Testis (tissue), 2 donors: ENCODE measurements at regions not wholly inside any gene's neighbourhood (a gene's known extent, or its start where the extent isn't known, plus 50 kb on each side); places are given as distances from the start of the nearest gene placed in this dataset.

ENCODE experiments used
- CTCF ChIP-seq, 3 experiments: fragments of 450-650 bp in 2 of 3; fragments of 200-600 bp in 1 of 3; sonication (generic) in 1 of 3; IDR thresholded peaks; one replicate each; pipeline ENCODE4 v1.5.1; 2016 to 2019; ENCODE audit warnings: antibody characterized with exemption in 3 of 3, mild to moderate bottlenecking in 2 of 3, moderate library complexity in 1 of 3
- POLR2A ChIP-seq: fragments of 450-650 bp; IDR thresholded peaks from one replicate; pipeline ENCODE4 v1.6.1; 2017; ENCODE audit warnings: antibody characterized with exemption, mild to moderate bottlenecking, moderate library complexity

DNA sequence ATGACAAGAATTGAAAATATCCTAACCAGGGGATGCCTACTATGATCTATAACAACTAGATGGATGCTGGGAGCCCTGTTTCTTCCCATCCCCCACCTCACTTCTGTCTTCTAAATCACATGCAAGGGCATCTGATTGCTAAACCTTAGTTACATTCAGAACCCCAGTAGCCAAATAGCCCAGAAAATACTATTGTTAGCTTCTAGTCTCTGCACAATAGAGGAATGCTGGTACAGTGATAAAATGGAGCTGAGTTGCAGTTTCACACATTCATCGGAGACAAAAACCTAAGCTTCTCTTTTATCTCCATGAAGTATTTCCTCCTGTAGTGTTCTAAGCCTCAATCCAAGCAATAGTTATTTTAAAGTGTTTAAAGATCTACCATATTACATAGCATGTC lies 942.9 kb downstream of the RPS29 start:
- TF ChIP-seq CTCF (IDR thresholded peaks at IDR 0.05) (no peak), POLR2A (no peak)
